RCC 7860 (cell line): ENCODE measurements at regions not wholly inside any gene's neighbourhood (a gene's known extent, or its start where the extent isn't known, plus 50 kb on each side); places are given as distances from the start of the nearest gene placed in this dataset.
"Not testable (repeated sequence)": the region's sequence is repeated elsewhere in the genome, so short reads cannot be mapped to it uniquely, and the experiment has no call there.

Experiments used
- DNase-seq: peaks from one replicate; pipeline ENCODE4 v3.0.0-alpha.2; 2015; ENCODE audit warnings: low spot score
- FAIRE-seq: peaks from 2 replicates; lab custom pipeline; 2012; peaks lifted over from hg19 to GRCh38; lab: Jason Lieb, UNC

DNA sequence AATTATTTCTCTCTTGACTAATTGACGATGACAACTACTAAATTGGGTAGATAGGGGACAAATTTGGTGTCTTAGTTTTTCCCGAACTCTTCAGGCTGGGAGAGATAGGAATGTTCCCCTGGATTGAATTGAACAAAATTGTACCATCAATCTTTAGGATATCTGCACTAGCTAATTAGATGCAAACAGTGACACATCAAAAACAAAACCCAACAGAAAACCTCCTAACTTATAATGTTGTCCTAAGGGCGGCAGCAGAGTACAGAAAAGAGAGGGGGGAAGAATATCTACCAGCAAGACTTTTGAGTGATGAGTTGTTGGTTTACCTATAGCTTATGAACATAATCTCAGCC, 342.9 kb downstream of the INSIG2 start:
- FAIRE-seq (no peak), DNase-seq (no peak)

DNA sequence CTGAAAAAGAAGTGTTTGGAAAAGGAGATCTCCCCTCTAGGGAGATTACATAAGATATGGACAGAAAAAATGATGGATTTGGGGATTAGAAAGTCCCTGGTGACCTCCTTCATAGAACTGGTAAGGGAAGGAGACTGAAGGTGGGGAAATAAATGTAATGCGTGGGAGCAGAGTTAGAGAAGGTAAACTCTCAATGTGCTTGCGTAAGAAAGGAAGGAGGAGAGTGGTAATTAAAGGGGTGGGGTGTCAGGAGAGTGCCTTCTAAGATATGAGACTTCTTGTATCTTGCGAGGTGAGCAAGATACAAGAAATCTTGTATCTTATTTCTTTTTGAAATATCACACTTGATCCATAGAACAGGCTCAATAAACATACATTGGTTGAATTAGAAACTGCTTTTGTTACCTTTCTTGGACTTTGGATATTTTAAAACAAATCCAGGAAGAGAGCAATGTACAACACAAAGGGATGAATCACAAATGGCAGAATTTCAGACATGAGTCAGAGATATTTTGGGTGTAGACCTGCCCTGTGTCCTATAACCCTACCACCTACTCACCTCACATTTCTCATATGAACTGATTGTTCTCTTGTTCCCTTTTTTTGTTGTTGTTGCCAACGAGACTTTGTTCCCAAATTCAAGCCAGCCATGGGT, 342.4 kb downstream of the INSIG2 start:
- DNase-seq (no peak), FAIRE-seq (no peak)

DNA sequence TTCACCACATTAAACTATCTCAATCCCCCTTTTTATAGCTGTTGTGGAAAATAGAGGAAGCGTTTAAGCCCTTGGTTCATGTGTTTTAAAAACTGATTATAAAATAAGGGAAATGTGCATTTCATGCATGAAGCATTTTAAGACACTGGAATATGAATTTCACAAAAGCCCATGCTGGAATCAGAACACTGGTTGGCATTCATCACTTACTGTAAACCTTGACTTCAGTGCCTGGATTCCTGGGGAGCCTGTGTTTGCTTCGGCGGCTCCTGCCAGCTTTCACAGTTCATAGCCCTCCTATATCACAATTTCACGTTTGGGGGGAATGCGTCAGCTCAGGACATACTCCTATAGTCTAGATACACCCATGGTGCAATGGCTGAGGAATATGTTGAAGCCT, 336.9 kb downstream of the INSIG2 start:
- no peak for DNase-seq
- FAIRE-seq = no peak

DNA sequence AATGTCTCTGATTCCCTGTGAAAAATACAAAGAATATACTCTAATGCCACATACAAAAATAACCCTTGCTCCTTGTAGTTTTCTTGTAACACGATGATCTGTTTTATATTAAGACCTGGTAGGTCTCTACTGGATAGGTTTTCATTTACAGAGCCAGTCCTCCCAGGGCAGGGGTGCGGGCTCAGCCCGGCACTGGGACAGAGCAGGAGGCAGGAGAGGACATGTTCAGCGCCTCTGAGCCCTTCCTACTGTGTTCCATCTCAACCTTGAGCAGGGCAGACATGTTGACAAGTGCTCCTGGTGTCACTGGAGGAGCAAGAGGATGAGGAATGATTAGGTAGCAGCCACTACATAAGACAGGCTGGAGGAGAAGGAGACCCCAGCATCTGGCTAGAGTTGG, 335.5 kb downstream of the INSIG2 start:
- DNase-seq (no peak), FAIRE-seq (no peak)

DNA sequence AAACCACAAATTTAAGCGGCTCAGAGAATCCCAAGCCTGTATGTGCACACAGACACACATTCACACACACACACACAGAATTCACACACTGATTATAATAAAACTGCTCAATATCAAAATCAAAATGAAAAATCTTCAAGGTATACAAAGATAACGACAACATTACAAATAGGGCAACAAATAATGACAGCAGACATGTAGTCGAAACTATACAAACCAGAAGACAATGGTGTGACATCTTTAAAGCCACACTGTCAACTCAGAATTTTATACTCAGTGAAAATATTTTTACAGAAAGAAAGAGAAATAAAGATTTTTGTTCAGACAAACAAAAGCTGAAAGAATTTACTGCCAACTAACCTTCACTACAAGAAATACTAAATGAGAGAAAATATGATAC, 333.4 kb downstream of the INSIG2 start:
- FAIRE-seq (no peak), DNase-seq (no peak)

DNA sequence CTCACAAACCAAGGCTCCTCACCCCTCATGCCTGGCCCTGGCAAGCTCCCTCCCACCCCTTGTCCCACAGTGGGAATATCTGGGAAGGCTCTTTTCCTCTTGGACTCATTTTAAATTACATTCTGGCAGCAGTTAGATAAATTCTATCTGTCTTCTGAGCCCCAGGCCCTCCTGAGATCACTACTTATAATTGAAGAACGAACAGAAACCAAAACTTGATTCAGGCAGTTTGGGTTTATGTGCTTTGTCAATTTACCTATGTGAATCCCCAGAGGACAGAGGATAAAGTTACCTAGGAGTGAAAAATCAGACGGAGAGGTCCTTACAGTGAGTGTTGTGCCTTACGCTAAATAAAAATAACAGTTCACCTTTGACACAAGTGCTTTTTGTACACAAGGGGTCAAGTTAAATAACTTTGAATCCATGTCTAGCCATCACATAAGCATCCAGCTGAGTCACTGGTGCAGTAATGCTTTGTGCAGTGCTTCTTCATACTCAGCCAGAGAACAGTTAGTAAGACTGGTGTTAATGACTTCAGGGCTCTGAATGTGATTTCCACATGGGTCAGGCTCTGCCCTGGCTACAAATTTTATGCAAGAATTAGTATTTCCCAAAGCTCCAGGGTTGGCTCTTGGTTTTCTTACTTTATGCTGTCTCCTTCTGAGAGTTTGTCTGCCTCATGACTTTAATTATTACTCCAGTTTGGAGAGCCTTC, 329.3 kb downstream of the INSIG2 start:
- FAIRE-seq (no peak), DNase-seq (no peak)

DNA sequence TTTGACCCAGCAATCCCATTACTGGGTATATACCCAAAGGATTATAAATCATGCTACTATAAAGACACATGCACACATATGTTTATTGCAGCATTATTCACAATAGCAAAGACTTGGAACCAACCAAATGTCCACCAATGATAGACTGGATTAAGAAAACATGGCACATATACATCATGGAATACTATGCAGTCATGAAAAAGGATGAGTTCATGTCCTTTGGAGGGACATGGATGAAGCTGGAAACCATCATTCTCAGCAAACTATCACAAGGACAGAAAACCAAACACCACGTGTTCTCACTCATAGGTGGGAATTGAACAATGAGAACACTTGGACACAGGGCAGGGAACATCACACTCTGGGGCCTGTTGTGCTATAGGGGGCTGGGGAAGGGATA, 326.9 kb downstream of the INSIG2 start:
- not testable (repeated sequence) for DNase-seq, FAIRE-seq

DNA sequence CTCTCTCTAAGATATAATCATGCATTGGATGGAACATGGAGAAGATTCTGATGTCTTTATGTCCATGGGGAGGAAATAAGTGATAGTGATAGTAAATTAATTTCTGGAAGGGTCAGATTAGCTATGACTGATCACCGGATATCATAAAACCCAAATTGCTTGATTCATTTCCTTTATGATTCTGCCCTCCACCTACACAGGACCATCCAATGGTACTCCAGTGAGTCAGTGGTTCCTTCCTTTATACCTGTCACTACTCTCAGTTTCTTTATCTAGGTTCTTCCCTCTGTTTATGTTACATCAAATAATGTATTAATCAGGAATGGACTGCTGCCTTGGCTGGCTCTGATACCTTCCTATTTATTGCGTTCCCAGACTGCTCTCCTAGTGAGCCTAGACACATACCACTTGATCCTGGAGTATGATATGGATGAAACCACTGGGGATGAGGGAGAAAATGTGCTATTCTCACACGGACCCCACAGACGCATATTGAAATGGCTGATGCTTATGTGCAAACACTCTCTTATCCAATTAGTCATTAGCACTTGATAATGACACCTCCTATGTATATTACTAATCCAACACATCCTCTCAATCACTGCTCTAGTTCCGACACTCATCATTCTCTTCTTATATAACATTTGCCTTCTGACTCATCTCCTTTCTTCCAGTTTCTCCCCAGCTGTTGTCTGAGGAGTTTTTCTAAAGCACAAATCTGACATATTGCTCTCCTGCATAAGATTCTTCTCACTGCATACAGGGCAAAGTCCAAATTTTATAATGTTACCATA, 315.6 kb downstream of the INSIG2 start:
- no peak for FAIRE-seq
- no peak for DNase-seq

DNA sequence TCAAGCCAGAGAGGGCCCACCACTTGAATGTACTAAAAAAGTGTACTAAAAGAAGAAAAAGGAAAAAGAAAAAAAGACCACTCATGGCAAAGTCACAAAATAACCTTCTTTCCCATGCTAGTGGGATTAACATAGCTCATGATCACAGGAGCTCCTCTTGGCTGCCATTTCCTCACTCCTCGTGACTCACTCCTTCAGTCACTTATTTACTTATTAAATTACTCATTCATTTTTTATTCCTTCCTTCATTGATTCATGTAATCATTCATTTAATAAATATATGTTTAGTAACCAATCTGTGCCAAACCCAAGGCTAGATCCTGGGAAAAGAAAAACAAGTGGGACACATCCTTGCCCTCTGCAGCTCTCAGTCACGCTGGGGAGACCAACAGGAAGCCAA, 300.5 kb downstream of the INSIG2 start:
- FAIRE-seq (peak; percentile 89), DNase-seq (peak; percentile 66)

DNA sequence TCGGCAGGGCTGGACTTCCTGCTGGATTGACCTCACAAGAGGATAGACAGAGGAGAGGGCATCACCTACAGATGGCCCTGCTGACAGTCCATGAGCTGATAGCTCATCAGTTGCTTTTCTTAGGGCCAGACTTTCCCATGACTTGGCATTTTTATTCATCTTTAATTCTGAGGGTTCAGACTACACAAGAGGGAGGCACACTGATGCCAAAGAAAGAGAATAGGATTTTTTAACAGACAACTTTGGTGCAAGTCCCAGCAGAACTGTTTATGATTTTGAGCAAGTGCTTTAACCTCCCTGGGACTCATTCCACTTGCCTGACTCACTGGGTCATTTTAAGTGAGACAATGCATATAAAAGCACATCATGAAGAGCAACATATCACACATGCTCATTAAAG, 299.2 kb downstream of the INSIG2 start:
- DNase-seq (peak; percentile 35), FAIRE-seq (peak; percentile 35)

DNA sequence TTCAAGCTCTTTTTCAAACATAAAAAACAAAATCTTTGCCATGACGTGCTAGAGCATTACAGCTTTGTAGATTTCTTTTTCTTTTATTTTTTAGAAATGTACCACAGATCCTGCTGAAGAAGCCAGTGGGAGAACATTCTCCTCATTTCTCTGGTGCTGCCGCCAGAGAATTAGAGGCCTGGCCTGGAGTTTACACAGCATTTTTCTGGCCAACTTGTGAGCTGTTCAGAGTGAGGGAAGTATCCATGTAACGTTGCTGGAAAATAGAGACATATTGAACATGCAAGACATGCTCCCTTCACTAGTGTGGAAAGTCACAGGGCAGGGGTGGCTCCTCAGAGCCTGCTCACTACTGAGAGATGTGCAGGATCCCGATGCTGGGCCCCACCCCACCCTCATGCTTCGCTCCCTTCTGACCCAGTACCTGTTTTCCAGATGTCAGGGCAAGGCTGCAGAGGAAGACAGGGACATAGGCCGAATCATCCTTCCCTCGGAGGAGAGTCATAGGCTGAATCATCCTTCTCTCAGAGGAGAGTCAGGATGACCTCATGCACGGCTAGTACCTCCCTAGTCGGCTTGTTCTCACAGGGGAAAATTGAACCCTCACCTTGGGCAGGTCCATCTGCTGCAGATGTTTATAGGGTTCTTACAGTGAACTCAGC, 298.5 kb downstream of the INSIG2 start:
- DNase-seq = peak; percentile 77
- peak; percentile 66 for FAIRE-seq

DNA sequence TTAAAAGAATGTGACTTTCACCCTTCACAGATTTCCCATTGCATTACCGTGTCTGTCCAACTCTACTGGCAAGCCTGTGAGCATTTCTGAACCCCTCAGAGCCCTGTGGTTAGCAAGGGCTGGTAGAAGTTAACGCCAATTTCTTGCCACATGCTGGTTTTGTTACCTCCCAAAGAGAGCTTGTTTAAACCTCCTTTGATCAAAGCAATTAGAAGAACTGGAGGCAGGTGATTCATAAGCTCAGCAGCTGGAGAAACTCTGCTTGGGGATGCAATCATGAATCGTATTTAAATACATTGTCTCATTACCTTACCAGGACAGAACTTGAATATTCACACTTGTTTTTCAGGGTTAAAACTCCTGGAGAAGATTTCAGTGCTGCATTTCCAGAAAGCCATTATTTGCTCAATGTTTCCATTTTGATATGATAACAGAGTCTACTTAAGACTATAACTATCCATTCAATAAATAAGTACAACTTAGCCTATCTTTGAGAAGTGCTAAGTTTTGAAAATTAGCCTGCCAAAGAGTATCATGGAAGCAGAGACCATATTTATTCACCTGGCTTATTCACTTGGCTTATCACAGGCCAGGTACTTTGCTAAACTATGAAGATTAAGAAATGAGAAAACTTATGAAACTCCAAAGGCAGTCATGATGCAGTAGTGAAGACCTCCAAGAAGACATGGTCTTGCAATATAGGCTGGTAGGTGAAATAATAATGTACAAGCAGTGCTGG, 292.8 kb downstream of the INSIG2 start:
- FAIRE-seq = no peak
- no peak for DNase-seq

DNA sequence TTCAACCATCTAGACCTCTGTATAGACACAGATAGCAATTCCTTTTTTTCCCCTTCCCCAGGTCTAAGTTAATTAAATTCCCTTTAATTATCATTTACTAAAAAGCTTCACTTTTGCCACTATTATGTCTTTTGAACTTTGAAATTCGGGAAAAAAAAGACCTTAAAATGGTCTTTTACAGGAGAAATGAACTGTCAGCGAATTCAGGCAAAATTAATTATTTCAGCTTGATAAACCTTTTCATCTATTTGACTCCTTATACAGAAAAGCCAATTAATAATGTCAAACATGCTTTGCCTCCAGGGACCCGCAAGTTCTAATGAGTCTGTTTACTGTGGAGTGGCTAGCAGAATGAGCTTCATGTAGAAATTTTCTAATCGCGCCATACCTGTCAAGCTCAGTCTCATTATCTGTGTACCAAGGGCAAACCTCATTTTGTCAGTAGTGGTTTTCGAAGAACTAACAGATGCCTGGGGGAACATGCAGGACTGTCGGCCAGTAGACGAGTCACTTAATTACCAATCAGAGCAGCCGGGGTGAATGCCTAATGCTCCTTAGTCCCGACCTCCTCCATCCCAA, 287.7 kb downstream of the INSIG2 start:
- DNase-seq (no peak), FAIRE-seq (no peak)

DNA sequence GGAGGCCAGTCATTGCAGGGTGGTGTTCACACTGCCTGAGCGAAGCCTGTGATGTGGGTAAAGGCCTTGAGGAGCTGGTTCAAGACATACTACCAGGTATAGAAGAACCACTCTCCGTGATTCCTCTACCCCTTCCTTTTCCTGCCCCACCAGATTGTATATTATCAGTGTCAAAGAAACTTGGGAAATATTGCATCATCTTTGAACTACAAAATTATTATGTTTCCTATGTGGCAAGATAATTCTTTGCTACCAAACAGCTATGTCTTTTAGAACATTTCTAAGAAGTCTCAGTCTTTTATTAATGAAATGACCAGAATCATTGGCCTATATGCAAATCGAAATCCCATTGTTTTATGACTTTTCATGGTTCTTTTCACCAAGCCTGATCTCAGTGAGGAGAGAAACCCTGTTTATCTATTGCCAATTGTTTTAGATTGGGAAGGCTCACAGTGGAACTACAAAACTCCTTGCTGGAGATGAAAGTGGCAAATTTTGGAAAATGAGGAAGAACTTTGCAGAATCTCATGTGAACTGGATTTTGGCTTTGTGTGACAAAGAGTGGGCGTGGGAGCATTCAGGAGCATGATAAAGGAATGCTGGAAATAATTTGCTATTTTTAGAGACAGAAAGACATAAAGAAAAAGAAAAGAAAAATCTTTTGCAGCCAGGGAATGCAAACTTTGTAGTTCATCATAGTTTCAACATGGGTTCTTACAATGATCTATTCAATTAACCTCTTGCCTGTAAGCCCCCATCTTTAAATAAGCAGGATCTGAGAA, 286.9 kb downstream of the INSIG2 start:
- DNase-seq (no peak), FAIRE-seq (no peak)

DNA sequence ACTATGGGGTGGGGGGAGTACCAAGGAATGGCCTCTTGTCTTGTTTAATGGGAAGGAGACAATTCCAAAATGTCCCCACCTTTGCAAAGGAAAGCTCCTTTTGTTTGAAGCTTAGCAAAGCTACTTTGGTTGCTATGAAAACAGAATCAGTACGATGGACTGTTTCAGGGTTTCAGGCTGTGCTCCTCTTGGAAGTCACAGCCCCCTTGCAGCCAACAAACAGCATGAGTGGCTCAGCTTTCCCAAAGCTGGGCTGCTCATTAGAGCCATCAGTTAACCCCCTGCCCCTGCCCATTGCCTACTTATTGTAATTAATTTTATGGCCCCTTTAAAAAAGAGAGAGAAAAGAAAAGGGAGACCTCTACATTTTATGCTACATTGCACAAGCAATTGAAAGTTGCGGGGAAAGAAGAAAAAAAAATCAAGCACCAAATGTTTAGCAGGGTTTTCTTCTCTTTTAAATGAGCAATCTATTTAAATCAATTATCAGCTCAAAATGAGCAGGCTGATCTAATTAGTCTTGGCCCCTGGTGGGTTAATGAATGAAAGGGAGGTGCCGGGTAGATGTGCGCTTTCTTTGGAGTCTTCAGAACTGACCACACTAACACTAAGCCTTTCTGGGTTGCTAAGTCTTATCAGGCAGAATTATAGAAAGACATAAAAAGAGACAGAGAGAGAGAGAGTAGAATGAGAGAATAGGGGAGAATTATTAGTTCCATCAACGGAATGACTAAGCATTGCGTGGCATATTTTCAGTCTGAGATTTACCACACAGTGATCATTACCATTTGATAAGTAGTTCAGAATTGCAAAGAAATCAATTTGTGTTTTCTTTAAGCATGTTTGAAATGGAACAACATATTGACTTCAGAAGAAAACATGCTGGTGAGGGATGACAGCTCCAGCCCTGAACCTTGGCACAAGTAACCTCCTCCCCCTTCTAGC, 284.9 kb downstream of the INSIG2 start:
- FAIRE-seq = no peak
- no peak for DNase-seq

DNA sequence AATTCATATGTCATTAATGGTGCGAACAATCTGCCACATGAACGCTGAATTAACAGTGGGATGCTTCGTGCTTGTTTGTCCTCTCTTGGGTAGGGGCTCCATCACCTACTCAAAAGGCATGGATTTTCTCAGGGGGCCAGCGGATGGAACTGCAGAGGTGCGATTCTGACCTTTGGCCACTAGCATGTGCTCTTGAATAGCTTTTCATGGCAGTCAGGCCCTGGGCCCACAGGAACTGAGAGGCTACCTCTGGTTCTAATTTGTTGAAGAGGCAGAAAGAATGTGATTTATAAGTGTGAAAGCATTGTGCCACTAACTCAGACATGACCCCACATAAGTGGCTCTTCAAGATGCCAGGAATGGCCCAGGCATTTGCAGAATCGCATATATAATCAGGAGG, 283.2 kb downstream of the INSIG2 start:
- DNase-seq (peak; percentile 19), FAIRE-seq (no peak)

DNA sequence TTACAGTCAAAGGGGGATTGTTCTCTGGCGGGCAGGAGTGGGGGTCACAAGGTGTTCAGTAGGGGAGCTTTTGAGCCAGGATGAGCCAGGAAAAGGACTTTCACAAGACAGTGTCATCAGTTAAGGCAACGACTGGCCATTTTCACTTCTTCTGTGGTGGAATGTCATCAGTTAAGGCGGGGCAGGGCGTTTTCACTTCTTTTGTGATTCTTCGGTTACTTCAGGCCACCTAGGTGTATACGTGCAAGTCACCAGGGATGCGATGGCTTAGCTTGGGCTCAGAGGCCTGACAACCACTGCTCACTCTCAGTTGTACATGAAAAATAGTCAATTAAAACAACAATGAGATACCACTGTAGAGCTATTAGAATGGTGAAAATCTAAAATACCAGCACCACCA, 281.2 kb downstream of the INSIG2 start:
- FAIRE-seq, DNase-seq: not testable (repeated sequence)

DNA sequence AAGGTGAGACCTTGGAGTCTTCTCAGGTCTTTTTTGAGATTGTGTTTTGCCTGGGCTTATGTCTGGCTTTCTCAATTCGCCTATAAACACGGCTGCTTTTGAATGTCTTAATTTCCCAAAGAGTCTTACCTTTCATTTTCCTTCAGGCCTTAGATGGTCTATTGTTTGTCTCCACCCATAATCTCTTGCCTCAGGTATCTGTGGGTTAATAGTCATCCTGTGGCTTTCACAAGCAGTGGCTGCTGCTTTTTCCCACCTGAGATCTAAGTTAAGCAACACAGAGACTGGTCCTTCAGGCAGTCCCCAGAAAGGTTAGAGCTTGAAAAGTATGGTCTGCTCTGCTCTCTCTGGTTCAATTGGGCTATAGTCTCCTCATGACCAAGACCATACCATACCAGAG, 275.3 kb downstream of the INSIG2 start:
- FAIRE-seq (no peak), DNase-seq (no peak)

DNA sequence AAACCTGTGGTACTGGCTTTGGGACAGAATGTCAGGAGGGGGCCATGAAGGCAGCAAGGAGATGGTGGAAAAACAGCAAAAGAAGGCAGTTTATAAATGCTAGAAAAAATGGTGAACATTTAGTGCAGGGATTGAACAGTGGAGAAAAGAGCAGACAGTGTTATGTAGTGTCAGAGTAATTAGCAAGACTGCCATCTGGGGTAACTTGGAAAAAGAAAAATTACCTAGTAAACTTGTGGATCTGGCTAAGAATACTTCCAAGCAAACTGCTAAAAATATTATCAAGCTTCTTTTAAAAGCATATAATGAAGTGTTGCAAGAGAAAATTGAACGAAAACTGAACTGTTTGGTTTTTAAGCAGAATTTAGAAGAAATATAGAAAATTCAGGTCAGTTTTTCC, 267.8 kb downstream of the INSIG2 start:
- FAIRE-seq (no peak), DNase-seq (no peak)
